ENCODE measurements at regions not wholly inside any gene's neighbourhood (a gene's known extent, or its start where the extent isn't known, plus 50 kb on each side); places are given as distances from the start of the nearest gene placed in this dataset.

DNA sequence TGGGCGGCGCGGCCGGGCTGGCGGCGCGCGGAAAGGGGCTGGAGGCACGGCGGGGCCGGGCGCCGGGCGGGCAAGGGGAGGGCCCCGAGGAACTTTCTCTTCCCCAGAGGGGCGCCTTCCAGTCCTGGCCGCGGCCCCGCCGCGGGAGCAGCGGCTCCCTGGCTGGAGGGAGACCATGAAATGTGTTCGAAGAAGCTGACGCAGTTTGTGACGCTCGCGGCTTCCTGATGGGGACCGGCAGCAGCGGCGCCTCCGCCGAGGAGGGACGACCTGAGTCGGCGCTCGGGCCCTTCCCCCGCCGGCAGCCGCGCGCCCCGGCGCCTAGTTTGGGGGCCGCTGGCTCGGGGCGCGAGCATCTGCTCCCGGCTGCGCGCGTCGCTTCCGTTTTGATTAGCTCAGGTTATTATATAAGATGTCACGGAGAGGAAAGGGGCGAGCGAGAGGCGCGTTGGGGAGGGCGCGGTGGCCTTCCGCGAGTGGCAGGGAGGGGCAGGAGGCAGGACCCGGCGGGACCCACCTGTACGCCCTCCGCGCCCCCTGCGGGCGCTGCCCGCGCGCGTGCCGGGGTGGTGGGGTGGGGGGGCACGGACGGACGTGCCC lies 57.1 kb upstream of the PCGF5 start:
- TF ChIP-seq EZH2 (IDR thresholded peaks at IDR 0.05; ENCODE audit: insufficient read depth, poor library complexity, severe bottlenecking) (no peak), EZH2phosphoT487 (IDR thresholded peaks at IDR 0.05; ENCODE audit: insufficient read depth, low read depth) (no peak)
